ENCODE measurements at regions not wholly inside any gene's neighbourhood (a gene's known extent, or its start where the extent isn't known, plus 50 kb on each side); places are given as distances from the start of the nearest gene placed in this dataset.
A peak's percentile ranks its signal among the peaks of the same experiment; 100 is the strongest.

DNA sequence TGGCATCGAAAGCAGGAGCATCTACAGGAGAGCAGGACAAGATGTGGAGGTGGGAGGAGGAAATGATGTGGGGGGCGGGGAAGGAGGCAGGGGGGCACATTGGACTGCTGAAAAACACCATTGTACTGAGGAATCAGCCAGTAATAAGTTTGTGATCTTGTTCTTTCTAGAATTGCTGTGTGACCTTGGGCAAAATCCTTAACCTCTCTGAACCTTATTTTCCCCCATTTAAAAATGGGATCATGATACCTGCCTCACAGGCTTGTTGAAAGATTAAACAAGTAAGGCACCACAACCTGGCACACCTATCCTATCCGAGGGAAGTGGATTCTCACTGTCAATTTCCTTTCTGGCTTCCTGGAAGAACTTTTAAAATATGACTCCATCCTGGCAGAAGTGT lies 56.9 kb upstream of the ARRDC4 start:
- no peak for DNase-seq

DNA sequence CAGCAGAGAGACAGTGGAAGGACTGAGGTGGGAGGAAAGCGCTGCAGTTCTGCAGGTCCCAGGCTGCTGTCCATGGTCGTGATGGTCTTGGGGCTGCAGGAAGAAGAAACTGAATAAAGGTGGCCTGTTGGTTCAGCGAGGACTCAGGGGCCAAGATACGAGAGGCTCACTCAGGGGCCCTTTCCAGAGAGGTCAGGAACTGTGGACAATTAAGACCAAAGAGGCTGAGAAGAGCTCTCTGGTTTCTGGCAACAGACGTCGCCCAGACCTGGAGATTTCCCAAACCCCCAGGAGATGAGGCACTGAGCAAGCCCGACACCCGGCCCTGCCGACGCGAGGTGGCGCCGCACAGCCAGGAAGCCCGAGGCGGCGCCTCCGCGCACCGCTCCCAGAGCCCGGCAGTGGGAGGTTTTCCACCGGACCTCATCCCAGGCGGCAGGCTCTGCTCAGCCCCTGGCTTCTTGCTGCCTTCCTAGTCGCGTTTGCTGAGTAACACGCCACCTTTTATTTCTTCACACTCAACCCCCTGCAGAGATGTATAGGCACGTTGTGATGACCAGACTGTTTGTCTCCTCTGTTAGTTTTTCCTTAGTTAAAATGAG lies 56.4 kb upstream of the ARRDC4 start:
- peak; percentile 68 for DNase-seq

DNA sequence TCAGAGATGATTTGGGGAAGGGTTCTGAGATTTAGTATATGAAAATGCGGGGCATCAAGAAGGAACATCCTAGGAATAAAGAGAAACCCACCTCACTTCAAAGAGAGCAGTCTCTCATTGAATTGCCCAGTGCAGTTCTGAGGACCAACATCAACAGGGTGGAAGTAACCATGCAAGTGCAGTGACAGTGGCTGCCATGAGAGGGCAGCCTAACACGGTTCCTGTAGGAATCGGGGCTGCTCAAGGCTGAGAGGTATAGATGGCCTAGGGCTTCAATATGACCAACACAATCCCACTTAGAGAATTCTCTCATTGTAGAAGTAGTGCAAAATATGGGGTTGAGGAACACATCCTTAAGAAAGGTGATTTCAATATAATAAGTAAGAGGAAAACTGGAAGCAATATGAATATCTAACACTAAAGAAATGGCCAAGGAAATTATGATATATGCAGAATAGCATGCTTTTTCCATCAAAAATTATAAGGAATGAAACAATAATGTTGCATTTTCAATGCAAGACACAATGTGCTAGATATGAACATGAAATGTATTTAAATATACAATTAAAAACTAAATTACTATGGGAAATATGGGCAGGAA lies 51.1 kb upstream of the ARRDC4 start:
- DNase-seq = peak; percentile 45
